H1 (cell line): ENCODE measurements at regions not wholly inside any gene's neighbourhood (a gene's known extent, or its start where the extent isn't known, plus 50 kb on each side); places are given as distances from the start of the nearest gene placed in this dataset.

ENCODE experiments used
- CTCF ChIA-PET: fragments of 300-600 bp; sonication (Branson Sonifier 250); formaldehyde crosslinking; loops from one replicate; lab custom pipeline; 2021; ENCODE audit not compliant: partially characterized antibody; lab: Charles Lee
- POLR2A ChIA-PET: fragments of 300-600 bp; sonication (Branson Sonifier 250); formaldehyde crosslinking; loops from one replicate; lab custom pipeline; 2021; ENCODE audit warnings: inconsistent platforms; ENCODE audit not compliant: partially characterized antibody; lab: Charles Lee
- DNase-seq, 2 experiments: peaks; one replicate each; pipeline versions ENCODE4 v3.0.0 to v3.0.0-alpha.2; 2010 to 2022; ENCODE audit warnings: low spot score in 2 of 2, low read depth in 1 of 2, mixed read lengths in 1 of 2
- FAIRE-seq: peaks from 2 replicates; lab custom pipeline; 2011; peaks lifted over from hg19 to GRCh38; lab: Jason Lieb, UNC
- H2AFZ ChIP-seq: 2 replicates; pipeline ENCODE4 v1.8.1; 2012; ENCODE audit warnings: low read length, inconsistent platforms
- H2AK5ac ChIP-seq: 2 replicates; pipeline ENCODE4 v1.6.1; 2013; ENCODE audit warnings: low read depth, low read length
- H2BK120ac ChIP-seq: replicated peaks from 2 replicates; pipeline ENCODE3; 2013; ENCODE audit warnings: low read depth, low read length, inconsistent platforms
- H2BK12ac ChIP-seq: 2 replicates; pipeline ENCODE4 v1.6.1; 2013; ENCODE audit warnings: low read depth, low read length
- H2BK15ac ChIP-seq: 2 replicates; pipeline ENCODE4 v1.6.1; 2013; ENCODE audit warnings: low read length
- H2BK20ac ChIP-seq: 2 replicates; pipeline ENCODE4 v1.6.1; 2013; ENCODE audit warnings: low read length
- H2BK5ac ChIP-seq: 2 replicates; pipeline ENCODE4 v1.6.1; 2013; ENCODE audit warnings: low read depth, low read length
- H3K14ac ChIP-seq: 2 replicates; pipeline ENCODE4 v1.6.1; 2013; ENCODE audit warnings: inconsistent platforms; ENCODE audit not compliant: insufficient read length
- H3K18ac ChIP-seq: 2 replicates; pipeline ENCODE4 v1.6.1; 2013; ENCODE audit warnings: low read length; ENCODE audit errors: extremely low read depth
- H3K23ac ChIP-seq: 2 replicates; pipeline ENCODE4 v1.6.1; 2013; ENCODE audit warnings: inconsistent platforms; ENCODE audit not compliant: insufficient read length
- H3K23me2 ChIP-seq: 2 replicates; pipeline ENCODE4 v1.6.1; 2013; ENCODE audit warnings: low read depth, low read length
- H3K27ac ChIP-seq: 2 replicates; pipeline ENCODE4 v1.6.1; 2011; ENCODE audit warnings: low read depth, low read length, inconsistent platforms
- H3K27me3 ChIP-seq, 4 experiments: replicated peaks in 1 of 4; 1 replicate in 1 of 4; 2 replicates in 3 of 4; pipeline versions ENCODE4 v1.6.1 to v1.8.1; 2011 to 2013; ENCODE audit warnings: low read length in 3 of 4, mild to moderate bottlenecking in 3 of 4, inconsistent platforms in 2 of 4, mixed read lengths in 2 of 4, moderate library complexity in 1 of 4; ENCODE audit not compliant: control insufficient read depth in 3 of 4, insufficient read depth in 3 of 4; ENCODE audit errors: extremely low read depth in 1 of 4
- H3K36me3 ChIP-seq, 4 experiments: 2 replicates each; pipeline versions ENCODE4 v1.6.1 to v1.8.1; 2011 to 2013; ENCODE audit warnings: mild to moderate bottlenecking in 4 of 4, low read length in 3 of 4, moderate library complexity in 2 of 4, control low read depth in 1 of 4, inconsistent platforms in 1 of 4; ENCODE audit not compliant: insufficient read depth in 4 of 4, control insufficient read depth in 2 of 4
- H3K4ac ChIP-seq: replicated peaks from 2 replicates; pipeline ENCODE3; 2013; ENCODE audit warnings: low read length, low read depth, mixed read lengths, inconsistent platforms; ENCODE audit not compliant: insufficient read length
- H3K4me1 ChIP-seq, 4 experiments: replicated peaks in 1 of 4; 1 replicate in 1 of 4; 2 replicates in 3 of 4; pipeline versions ENCODE4 v1.6.1 to v1.8.1; 2011 to 2013; ENCODE audit warnings: low read length in 3 of 4, inconsistent platforms in 2 of 4, mixed read lengths in 1 of 4; ENCODE audit not compliant: insufficient read depth in 4 of 4, control insufficient read depth in 3 of 4
- H3K4me2 ChIP-seq, 2 experiments: 2 replicates each; pipeline versions ENCODE4 v1.6.1 to v1.8.1; 2011 to 2013; ENCODE audit warnings: low read depth in 2 of 2, low read length in 2 of 2, control low read depth in 1 of 2, inconsistent platforms in 1 of 2, mild to moderate bottlenecking in 1 of 2; ENCODE audit not compliant: insufficient read depth in 1 of 2
- H3K4me3 ChIP-seq, 4 experiments: fragments of 200-600, 300-600 bp in 1 of 4; sonication (generic), shearing (Covaris generic), sonication (Bioruptor Twin) in 1 of 4; 2 replicates each; pipeline versions ENCODE4 v1.5.1 to v1.8.1; 2011 to 2016; ENCODE audit warnings: low read length in 4 of 4, low read depth in 3 of 4, control low read depth in 2 of 4, inconsistent platforms in 2 of 4, mild to moderate bottlenecking in 2 of 4, mixed read lengths in 1 of 4, moderate library complexity in 1 of 4; ENCODE audit not compliant: insufficient read depth in 2 of 4; ENCODE audit errors: extremely low read depth in 1 of 4
- H3K56ac ChIP-seq: replicated peaks from 2 replicates; pipeline ENCODE3; 2013; ENCODE audit warnings: low read depth, mild to moderate bottlenecking, mixed read lengths, low read length, inconsistent platforms; ENCODE audit not compliant: insufficient read length
- H3K79me1 ChIP-seq: 2 replicates; pipeline ENCODE4 v1.6.1; 2013; ENCODE audit warnings: low read depth, low read length, control low read depth
- H3K79me2 ChIP-seq, 2 experiments: 2 replicates each; pipeline versions ENCODE4 v1.6.1 to v1.8.1; 2012 to 2013; ENCODE audit warnings: low read length in 2 of 2, mild to moderate bottlenecking in 2 of 2, inconsistent platforms in 1 of 2; ENCODE audit not compliant: insufficient read depth in 2 of 2, control insufficient read depth in 1 of 2
- H3K9ac ChIP-seq, 4 experiments: replicated peaks in 1 of 4; 1 replicate in 1 of 4; 2 replicates in 3 of 4; pipeline versions ENCODE4 v1.6.1 to v1.8.1; 2011 to 2013; ENCODE audit warnings: low read depth in 3 of 4, low read length in 3 of 4, control low read depth in 2 of 4, mild to moderate bottlenecking in 2 of 4, moderate library complexity in 2 of 4, inconsistent platforms in 1 of 4; ENCODE audit errors: extremely low read depth in 1 of 4
- H3K9me3 ChIP-seq, 2 experiments: 2 replicates each; pipeline versions ENCODE4 v1.6.1 to v1.8.1; 2012 to 2013; ENCODE audit warnings: mild to moderate bottlenecking in 2 of 2, moderate library complexity in 2 of 2, control low read depth in 1 of 2, inconsistent platforms in 1 of 2, low read depth in 1 of 2, low read length in 1 of 2, mixed read lengths in 1 of 2; ENCODE audit not compliant: insufficient read depth in 2 of 2
- H4K20me1 ChIP-seq, 2 experiments: replicated peaks in 1 of 2; 2 replicates each; pipeline versions ENCODE3 to v1.8.1; 2011 to 2013; ENCODE audit warnings: inconsistent platforms in 2 of 2, low read length in 2 of 2, mild to moderate bottlenecking in 1 of 2; ENCODE audit not compliant: insufficient read depth in 2 of 2, control insufficient read depth in 1 of 2
- H4K5ac ChIP-seq: 2 replicates; pipeline ENCODE4 v1.6.1; 2013; ENCODE audit warnings: low read length, low read depth, mixed read lengths, inconsistent platforms; ENCODE audit not compliant: insufficient read length
- H4K8ac ChIP-seq: 2 replicates; pipeline ENCODE4 v1.8.0; 2013; ENCODE audit warnings: mild to moderate bottlenecking, moderate library complexity, low read length, inconsistent platforms; ENCODE audit not compliant: insufficient read depth; ENCODE audit errors: extremely low read depth
- H4K91ac ChIP-seq: replicated peaks from 2 replicates; pipeline ENCODE3; 2013; ENCODE audit warnings: low read length, mixed read lengths, inconsistent platforms; ENCODE audit not compliant: insufficient read length
- ATF3 ChIP-seq: IDR thresholded peaks from 2 replicates; pipeline ENCODE4 v1.6.1; 2011; ENCODE audit warnings: low read depth, mild to moderate bottlenecking, low read length; ENCODE audit not compliant: insufficient read depth
- CBX8 ChIP-seq: fragments of 300-800, 300-1000 bp; sonication (generic); IDR thresholded peaks from 2 replicates; pipeline ENCODE4 v1.7.1; 2016; ENCODE audit warnings: low read depth, low read length, borderline replicate concordance
- EP300 ChIP-seq, 2 experiments: IDR thresholded peaks; 1 replicate in 1 of 2; 2 replicates in 1 of 2; pipeline ENCODE4 v1.6.1; 2011 to 2012; ENCODE audit warnings: low read depth in 2 of 2, low read length in 2 of 2, mild to moderate bottlenecking in 2 of 2, borderline replicate concordance in 1 of 2, inconsistent platforms in 1 of 2, moderate library complexity in 1 of 2
- EZH2 ChIP-seq: fragments of 200-600 bp; sonication (generic); IDR thresholded peaks from 2 replicates; pipeline ENCODE4 v1.7.1; 2012; ENCODE audit warnings: low read depth, mild to moderate bottlenecking, moderate library complexity, low read length, inconsistent platforms; ENCODE audit not compliant: severe bottlenecking
- JUND ChIP-seq: IDR thresholded peaks from 2 replicates; pipeline ENCODE4 v1.6.1; 2011; ENCODE audit warnings: mild to moderate bottlenecking, improper control_type of control experiment, low read length
- KDM1A ChIP-seq: fragments of 200-600, 300-600 bp; sonication (generic); IDR thresholded peaks from 2 replicates; pipeline ENCODE4 v1.7.1; 2016; ENCODE audit warnings: mild to moderate bottlenecking, low read length, borderline replicate concordance
- RBBP5 ChIP-seq: IDR thresholded peaks from 2 replicates; pipeline ENCODE4 v1.7.1; 2012; ENCODE audit warnings: low read depth, mild to moderate bottlenecking, inconsistent platforms, low read length, moderate library complexity, borderline replicate concordance
- RNF2 ChIP-seq: fragments of 200-900, 300-1000 bp; sonication (generic); IDR thresholded peaks from 2 replicates; pipeline ENCODE4 v1.7.1; 2016; ENCODE audit warnings: borderline replicate concordance, low read depth, mild to moderate bottlenecking, antibody characterized with exemption, low read length; ENCODE audit not compliant: poor library complexity, severe bottlenecking; ENCODE audit errors: missing control alignments
- RXRA ChIP-seq: IDR thresholded peaks from 2 replicates; pipeline ENCODE4 v1.6.1; 2011; ENCODE audit warnings: low read depth, mild to moderate bottlenecking, low read length, moderate library complexity; ENCODE audit not compliant: insufficient read depth
- WGBS, 2 experiments: shearing (Covaris generic) in 1 of 2; methylation state at CpG; one replicate each; pipeline versions ENCODE4 v1.1.6 to v1.1.7; 2013 to 2015; ENCODE audit warnings: low lambda C conversion rate in 2 of 2, mixed read lengths in 2 of 2, inconsistent platforms in 1 of 2, low coverage in 1 of 2, missing lambda C conversion rate in 1 of 2; ENCODE audit not compliant: insufficient replicate concordance in 2 of 2, insufficient coverage in 1 of 2, insufficient read length in 1 of 2; ENCODE audit errors: extremely low coverage in 1 of 2, missing lambda C conversion rate in 1 of 2; 5-methylcytosine and 5-hydroxymethylcytosine counted together

- H3K27me3 ChIP-seq, result no peaks in the 10 kb centered on the region
- H2BK120ac ChIP-seq, result no peak overlapping the region
- no peak overlapping the region for H3K9ac ChIP-seq
- TF ChIP-seq JUND (no peak), CBX8 (no peak), KDM1A (no peak), RNF2 (no peak), ATF3 (no peak), RXRA (no peak), EP300 (IDR thresholded peaks at IDR 0.05; ENCODE audit: borderline replicate concordance in 1 of 2, low read depth in 2 of 2, low read length in 2 of 2) (no peak), EZH2 (no peak), RBBP5 (no peak)
- H2AK5ac ChIP-seq, result no peak overlapping the region
- no peak overlapping the region for H2BK12ac ChIP-seq
- H4K5ac ChIP-seq, result no peak overlapping the region
- no peaks in the 10 kb centered on the region for H4K20me1 ChIP-seq
- H3K79me1 ChIP-seq, result no peaks in the 10 kb centered on the region
- H3K4me2 ChIP-seq, result no peak overlapping the region
- WGBS, 2 experiments, result 90% methylated on average over 1 of the region's 1 CpG; no CpG with 5 or more reads in 1 of the 2 experiments
- no peak for FAIRE-seq
- no peaks in the 10 kb centered on the region for H3K23me2 ChIP-seq
- no peak overlapping the region for H3K27ac ChIP-seq
- no peak overlapping the region for H2BK20ac ChIP-seq
- H4K91ac ChIP-seq, result no peak overlapping the region
- no peak for DNase-seq
- ChIA-PET POLR2A (no interaction called here), CTCF (interaction anchor here (0.7 to 6.1 kb wide), 2 partner anchors 8 to 111 kb away, joined by 4 to 23 read pairs; no protein-coding TSS in a partner anchor)
- H3K36me3 ChIP-seq, result no peaks in the 10 kb centered on the region; a peak in 1 of 8 replicates
- peaks cover 7 to 8% of the 10 kb centered on the region in 2 experiments; a peak in 2 of 4 replicates for H3K9me3 ChIP-seq
- no peak overlapping the region for H2BK15ac ChIP-seq
- no peaks in the 10 kb centered on the region for H3K79me2 ChIP-seq
- H3K14ac ChIP-seq, result no peak overlapping the region
- H3K23ac ChIP-seq, result no peak overlapping the region
- H2BK5ac ChIP-seq, result no peak overlapping the region
- no peaks in the 10 kb centered on the region for H3K4me1 ChIP-seq
- H3K4ac ChIP-seq, result no peak overlapping the region
- no peak overlapping the region for H2AFZ ChIP-seq
- no peak overlapping the region for H3K56ac ChIP-seq
- no peak overlapping the region for H3K4me3 ChIP-seq
- H4K8ac ChIP-seq, result no peak overlapping the region
- H3K18ac ChIP-seq, result no peak overlapping the region
Measured at GRCh38 chr5:168055961-168056360, 235.5 kb upstream of the WWC1 start.
